ENCODE measurements at regions not wholly inside any gene's neighbourhood (a gene's known extent, or its start where the extent isn't known, plus 50 kb on each side); places are given as distances from the start of the nearest gene placed in this dataset.

DNA sequence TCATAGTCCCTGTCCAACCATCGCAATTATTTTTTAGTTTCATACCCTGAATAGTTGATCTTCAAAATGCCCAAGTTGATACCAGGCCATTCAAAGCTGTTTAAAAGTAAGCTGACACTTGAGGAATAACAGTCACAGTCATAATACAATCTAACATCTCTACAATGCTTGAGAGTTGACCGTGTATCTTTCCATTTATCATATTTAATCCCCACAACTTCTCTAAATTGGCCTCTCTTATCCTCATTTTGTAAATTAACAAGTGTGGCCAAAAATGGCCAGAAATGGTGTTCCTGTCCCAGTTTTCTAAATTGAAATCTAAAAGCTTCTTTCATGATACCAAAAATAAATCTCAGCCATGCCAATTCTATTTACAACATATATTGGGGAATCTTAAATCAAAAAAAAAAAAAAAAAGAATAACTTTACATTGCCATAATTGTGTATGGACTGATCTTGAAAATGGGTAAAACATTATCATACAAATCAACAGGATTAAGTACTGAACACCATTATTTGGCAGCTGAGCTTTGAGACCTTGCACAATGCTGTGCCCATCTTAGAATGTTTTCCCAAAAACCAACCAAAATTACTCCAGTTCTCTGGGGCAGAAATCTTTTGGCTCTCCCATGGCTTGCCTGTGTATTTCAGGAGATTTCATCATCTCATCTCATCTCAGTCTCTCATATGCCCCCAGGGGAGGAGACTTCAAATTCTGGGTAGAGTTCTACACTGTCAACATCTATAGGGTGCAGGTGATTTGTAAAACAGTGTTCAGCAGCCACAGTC is 448.7 kb upstream of the JARID2 start:
- TF ChIP-seq, protein P1, sequence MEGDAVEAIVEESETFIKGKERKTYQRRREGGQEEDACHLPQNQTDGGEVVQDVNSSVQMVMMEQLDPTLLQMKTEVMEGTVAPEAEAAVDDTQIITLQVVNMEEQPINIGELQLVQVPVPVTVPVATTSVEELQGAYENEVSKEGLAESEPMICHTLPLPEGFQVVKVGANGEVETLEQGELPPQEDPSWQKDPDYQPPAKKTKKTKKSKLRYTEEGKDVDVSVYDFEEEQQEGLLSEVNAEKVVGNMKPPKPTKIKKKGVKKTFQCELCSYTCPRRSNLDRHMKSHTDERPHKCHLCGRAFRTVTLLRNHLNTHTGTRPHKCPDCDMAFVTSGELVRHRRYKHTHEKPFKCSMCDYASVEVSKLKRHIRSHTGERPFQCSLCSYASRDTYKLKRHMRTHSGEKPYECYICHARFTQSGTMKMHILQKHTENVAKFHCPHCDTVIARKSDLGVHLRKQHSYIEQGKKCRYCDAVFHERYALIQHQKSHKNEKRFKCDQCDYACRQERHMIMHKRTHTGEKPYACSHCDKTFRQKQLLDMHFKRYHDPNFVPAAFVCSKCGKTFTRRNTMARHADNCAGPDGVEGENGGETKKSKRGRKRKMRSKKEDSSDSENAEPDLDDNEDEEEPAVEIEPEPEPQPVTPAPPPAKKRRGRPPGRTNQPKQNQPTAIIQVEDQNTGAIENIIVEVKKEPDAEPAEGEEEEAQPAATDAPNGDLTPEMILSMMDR (IDR thresholded peaks at IDR 0.05; ENCODE audit: poor library complexity) = no peak
- no peak for TF ChIP-seq EZH2phosphoT487 (IDR thresholded peaks at IDR 0.05; ENCODE audit: low read depth, severe bottlenecking, unreplicated experiment)
- TF ChIP-seq EZH2 (IDR thresholded peaks at IDR 0.05; ENCODE audit: borderline replicate concordance) = no peak
